HepG2 (cell line): ENCODE measurements at regions not wholly inside any gene's neighbourhood (a gene's known extent, or its start where the extent isn't known, plus 50 kb on each side); places are given as distances from the start of the nearest gene placed in this dataset.

ENCODE experiments used
- ATAC-seq: fragments of 200-7000 bp; cut with Tn5 transposase; 3 replicates; pipeline ENCODE4 v1.9.1; 2020; ENCODE audit warnings: mild to moderate bottlenecking, moderate library complexity
- BruUV-seq: library from RNA; stranded (reverse); fragments of 400-500 nt; replicated peaks from 2 replicates; lab custom pipeline; 2021; lab: Mats Ljungman, UMichigan
- CTCF ChIA-PET: fragments of 300-600 bp; formaldehyde crosslinking; extraction: SDS; loops from one replicate; lab custom pipeline; 2021; ENCODE audit warnings: low total read pairs, inconsistent platforms, low intra/inter-chr PET ratio; lab: Yijun Ruan, JAX
- POLR2A ChIA-PET: fragments of 350-600 bp; sonication (Branson Sonifier 250); formaldehyde crosslinking; loops from one replicate; lab custom pipeline; 2020; ENCODE audit warnings: antibody characterized with exemption, inconsistent platforms; lab: Yijun Ruan, JAX
- DNase-seq: peaks from one replicate; pipeline ENCODE4 v3.0.0-alpha.2; 2015; ENCODE audit warnings: low spot score
- FAIRE-seq: peaks from 3 replicates; lab custom pipeline; 2011; peaks lifted over from hg19 to GRCh38; lab: Jason Lieb, UNC
- H2AFZ ChIP-seq: one replicate; pipeline ENCODE4 v1.6.1; 2011; ENCODE audit warnings: low read length, inconsistent platforms
- H3K27ac ChIP-seq: fragments of 300-600 bp; 3 replicates; pipeline ENCODE4 v1.8.0; 2011; ENCODE audit warnings: mixed run types, mild to moderate bottlenecking, mixed read lengths, low read length, inconsistent platforms; ENCODE audit not compliant: insufficient read depth; ENCODE audit errors: extremely low read length
- H3K27me3 ChIP-seq, 2 experiments: fragments of 200-600 bp in 1 of 2; 2 replicates in 1 of 2; 3 replicates in 1 of 2; pipeline versions ENCODE4 v1.6.0 to v1.8.0; 2011; ENCODE audit warnings: low read length in 2 of 2, mild to moderate bottlenecking in 2 of 2, moderate library complexity in 2 of 2, inconsistent platforms in 1 of 2; ENCODE audit not compliant: insufficient read depth in 2 of 2, control insufficient read depth in 1 of 2
- H3K36me3 ChIP-seq, 2 experiments: fragments of 200-600 bp in 1 of 2; replicated peaks in 1 of 2; 2 replicates in 1 of 2; 3 replicates in 1 of 2; pipeline versions ENCODE4 v1.5.1 to v1.8.0; 2011; ENCODE audit warnings: low read length in 2 of 2, inconsistent platforms in 1 of 2; ENCODE audit not compliant: insufficient read depth in 2 of 2, control insufficient read depth in 1 of 2
- H3K4me1 ChIP-seq: 2 replicates; pipeline ENCODE4 v1.5.1; 2012; ENCODE audit warnings: low read length, inconsistent platforms; ENCODE audit not compliant: insufficient read depth
- H3K4me2 ChIP-seq: 2 replicates; pipeline ENCODE4 v1.6.0; 2011; ENCODE audit warnings: low read depth, low read length, inconsistent platforms
- H3K4me3 ChIP-seq, 3 experiments: fragments of 200-600 bp in 1 of 3; sonication (generic), shearing (Covaris generic) in 1 of 3; replicated peaks in 1 of 3; 2 replicates each; pipeline ENCODE4 v1.5.1; 2011 to 2016; ENCODE audit warnings: low read length in 3 of 3, inconsistent platforms in 2 of 3, low read depth in 2 of 3, mild to moderate bottlenecking in 2 of 3, control low read depth in 1 of 3, mixed read lengths in 1 of 3; ENCODE audit not compliant: insufficient read depth in 1 of 3
- H3K79me2 ChIP-seq: one replicate; pipeline ENCODE4 v1.6.1; 2011; ENCODE audit warnings: low read length, inconsistent platforms; ENCODE audit not compliant: insufficient read depth
- H3K9ac ChIP-seq: 2 replicates; pipeline ENCODE4 v1.6.0; 2011; ENCODE audit warnings: mild to moderate bottlenecking, low read depth, low read length, inconsistent platforms; ENCODE audit not compliant: insufficient read depth
- H3K9me3 ChIP-seq: 2 replicates; pipeline ENCODE4 v1.5.1; 2012; ENCODE audit warnings: mild to moderate bottlenecking, low read length
- H4K20me1 ChIP-seq: 2 replicates; pipeline ENCODE4 v1.6.0; 2011; ENCODE audit warnings: inconsistent platforms, mild to moderate bottlenecking, low read length, moderate library complexity; ENCODE audit not compliant: insufficient read depth
- DBP ChIP-seq: sonication (generic); formaldehyde crosslinking; IDR thresholded peaks from 2 replicates; pipeline ENCODE4 v1.4.0; 2020; ENCODE audit warnings: missing genetic modification reagents; ENCODE audit errors: not compliant biosample characterization
- HMGXB4 ChIP-seq, 2 experiments: sonication (generic) in 1 of 2; formaldehyde crosslinking in 1 of 2; IDR thresholded peaks; 2 replicates each; pipeline versions ENCODE4 v1.4.0 to v1.6.1; 2018 to 2020; ENCODE audit warnings: missing genetic modification reagents in 2 of 2, borderline replicate concordance in 1 of 2, low read depth in 1 of 2, mild to moderate bottlenecking in 1 of 2, missing biosample characterization in 1 of 2
- HNRNPLL ChIP-seq: fragments of 200-400 bp; formaldehyde crosslinking; IDR thresholded peaks from 2 replicates; pipeline ENCODE4 v1.6.1; 2017; ENCODE audit warnings: mild to moderate bottlenecking, low read depth, low read length; ENCODE audit not compliant: poor library complexity, severe bottlenecking
- MAF1 ChIP-seq: sonication (generic); formaldehyde crosslinking; IDR thresholded peaks from 2 replicates; pipeline ENCODE4 v1.5.0; 2020; ENCODE audit warnings: missing genetic modification reagents, borderline replicate concordance
- SETDB1 ChIP-seq: sonication (generic); formaldehyde crosslinking; IDR thresholded peaks from 2 replicates; pipeline ENCODE4 v1.5.1; 2020; ENCODE audit warnings: missing genetic modification reagents, mild to moderate bottlenecking, borderline replicate concordance
- SNAPC2 ChIP-seq: sonication (generic); formaldehyde crosslinking; IDR thresholded peaks from 2 replicates; pipeline ENCODE4 v1.8.1; 2022; ENCODE audit warnings: mild to moderate bottlenecking, missing genetic modification reagents
- WIZ ChIP-seq: sonication (generic); formaldehyde crosslinking; IDR thresholded peaks from 2 replicates; pipeline ENCODE4 v1.5.1; 2020; ENCODE audit warnings: mild to moderate bottlenecking, missing genetic modification reagents
- ZNF580 ChIP-seq: IDR thresholded peaks from 2 replicates; pipeline ENCODE4 v1.6.1; 2016; ENCODE audit warnings: low read depth, borderline replicate concordance
- ZNF598 ChIP-seq: sonication (generic); formaldehyde crosslinking; IDR thresholded peaks from 2 replicates; pipeline ENCODE4 v1.5.1; 2020; ENCODE audit warnings: mild to moderate bottlenecking, missing genetic modification reagents, borderline replicate concordance
- ZNF792 ChIP-seq: IDR thresholded peaks from 2 replicates; pipeline ENCODE4 v1.6.1; 2016
- WGBS: methylation state at CpG from one replicate; pipeline ENCODE4 v1.1.6; 2017; ENCODE audit warnings: low lambda C conversion rate; 5-methylcytosine and 5-hydroxymethylcytosine counted together
- in situ Hi-C: cut with HindIII; loops from 2 replicates; pipeline ENCODE4 v1.10.0; 2017; ENCODE audit warnings: low pct_unique_long_range_greater_than_20kb; ENCODE audit not compliant: extremely low pct_ligation_motif_present
- intact Hi-C: fragments of 100-400 bp; cut with micrococcal nuclease; formaldehyde crosslinking; loops from one replicate; pipeline ENCODE4 v1.10.0; 2022; ENCODE audit not compliant: unreplicated experiment

- DNase-seq (no peak), FAIRE-seq (no peak), ATAC-seq (no peak)
- H4K20me1 ChIP-seq = no peaks in the 10 kb centered on the region
- no peaks in the 10 kb centered on the region for H3K27me3 ChIP-seq
- H3K36me3 ChIP-seq = no peaks in the 10 kb centered on the region
- POLR2A ChIA-PET = no interaction called here
- H3K4me1 ChIP-seq = no peaks in the 10 kb centered on the region
- no peak overlapping the region for H3K27ac ChIP-seq
- BruUV-seq = no TSS peak
- 0% methylated on average over 1 of the region's 1 CpG for WGBS
- no peaks in the 10 kb centered on the region for H3K79me2 ChIP-seq
- intact Hi-C loops (no loop called here), in situ Hi-C loops (no loop called here)
- CTCF ChIA-PET = no interaction called here
- H3K9me3 ChIP-seq = no peaks in the 10 kb centered on the region
- no peak overlapping the region for H3K9ac ChIP-seq
- TF ChIP-seq DBP (no peak), MAF1 (no peak), HNRNPLL (no peak), ZNF598 (CRISPR knock-in tag) (no peak), HMGXB4 (CRISPR knock-in tag; IDR thresholded peaks at IDR 0.05; ENCODE audit: borderline replicate concordance in 1 of 2, low read depth in 1 of 2) (no peak), WIZ (CRISPR knock-in tag) (no peak), ZNF580 (CRISPR knock-in tag) (no peak), SETDB1 (CRISPR knock-in tag) (no peak), SNAPC2 (no peak), ZNF792 (CRISPR knock-in tag) (no peak)
- no peak overlapping the region for H3K4me2 ChIP-seq
- H2AFZ ChIP-seq = no peak overlapping the region
- no peak overlapping the region for H3K4me3 ChIP-seq
Observed at GRCh38 chr11:127339376-127339775, 338.8 kb upstream of the KIRREL3 start.
